GM23248 (cell line): ENCODE measurements at regions not wholly inside any gene's neighbourhood (a gene's known extent, or its start where the extent isn't known, plus 50 kb on each side); places are given as distances from the start of the nearest gene placed in this dataset.

Experiments
- EZH2 ChIP-seq: fragments of 200-600 bp; sonication (generic); IDR thresholded peaks from 2 replicates; pipeline ENCODE4 v1.6.1; 2018; ENCODE audit warnings: antibody characterized with exemption, mild to moderate bottlenecking; ENCODE audit not compliant: insufficient read depth, poor library complexity, severe bottlenecking
- EZH2phosphoT487 ChIP-seq: fragments of 200-600 bp; sonication (generic); IDR thresholded peaks from 2 replicates; pipeline ENCODE4 v1.6.1; 2018; ENCODE audit warnings: antibody characterized with exemption, moderate library complexity, mild to moderate bottlenecking, low read depth; ENCODE audit not compliant: insufficient read depth

- no peak for TF ChIP-seq EZH2
- TF ChIP-seq EZH2phosphoT487, result no peak
These were observed 206.4 kb upstream of the P2RY1 start for GRCh38 chr3:152628496-152628895.
